GM18507 (cell line): ENCODE measurements at regions not wholly inside any gene's neighbourhood (a gene's known extent, or its start where the extent isn't known, plus 50 kb on each side); places are given as distances from the start of the nearest gene placed in this dataset.
"Not testable (repeated sequence)": the region's sequence is repeated elsewhere in the genome, so short reads cannot be mapped to it uniquely, and the experiment has no call there.

Experiments
- DNase-seq: peaks from one replicate; pipeline ENCODE4 v3.0.0; 2011; ENCODE audit warnings: low read depth; ENCODE audit not compliant: insufficient read length; ENCODE audit errors: extremely low spot score
- FAIRE-seq: peaks from 2 replicates; lab custom pipeline; 2011; peaks lifted over from hg19 to GRCh38; lab: Jason Lieb, UNC

DNA sequence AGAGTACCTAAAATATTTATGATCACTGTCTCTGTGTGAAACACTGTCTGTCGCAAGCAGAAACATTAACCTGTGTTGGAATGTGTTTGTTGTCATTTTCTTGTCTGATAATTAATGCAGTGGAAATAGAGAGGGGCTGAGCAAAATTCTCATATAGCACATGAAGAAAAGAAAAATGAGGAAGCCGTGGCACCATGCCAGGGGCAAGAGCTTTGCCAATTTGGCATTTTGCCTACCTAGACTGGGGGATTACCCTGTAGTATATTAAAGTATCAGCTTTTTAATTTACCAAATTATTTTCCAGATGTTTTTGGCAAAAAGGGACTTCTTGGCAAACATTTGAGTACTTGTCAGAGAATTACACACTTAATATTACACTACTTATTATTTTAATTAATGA lies 1326.6 kb upstream of the GOT2 start:
- DNase-seq (no peak), FAIRE-seq (no peak)

GRCh38 chr16:60059141-60059540 lies 1325.0 kb upstream of the GOT2 start:
- no peak for FAIRE-seq
- no peak for DNase-seq

DNA sequence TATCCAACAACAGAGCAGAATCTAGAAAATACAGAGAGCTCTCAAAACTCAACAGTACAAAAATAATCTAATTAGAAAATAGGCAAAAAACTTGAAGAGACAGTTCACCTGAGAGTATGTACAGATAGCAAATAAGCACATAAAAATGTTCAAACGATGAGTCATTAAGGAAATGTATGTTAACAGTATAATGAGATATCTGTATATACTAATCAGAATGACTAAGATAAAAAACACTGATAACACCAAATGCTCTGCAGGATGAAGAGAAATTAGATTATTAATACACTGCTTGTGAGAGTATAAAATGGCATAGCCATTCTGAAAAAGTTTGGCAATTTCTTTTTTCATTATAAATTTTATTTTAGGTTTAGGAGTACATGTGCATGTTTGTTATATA lies 1307.6 kb upstream of the GOT2 start:
- DNase-seq, result no peak
- FAIRE-seq, result no peak

- DNase-seq, result no peak
- FAIRE-seq, result no peak
Observed at GRCh38 chr16:60031740-60032139, 1297.6 kb upstream of the GOT2 start.

- FAIRE-seq (no peak), DNase-seq (no peak)
Observed at GRCh38 chr16:60027351-60027750, 1293.2 kb upstream of the GOT2 start.

GRCh38 chr16:60013076-60013475 lies 1279.0 kb upstream of the GOT2 start:
- FAIRE-seq (no peak), DNase-seq (no peak)

DNA sequence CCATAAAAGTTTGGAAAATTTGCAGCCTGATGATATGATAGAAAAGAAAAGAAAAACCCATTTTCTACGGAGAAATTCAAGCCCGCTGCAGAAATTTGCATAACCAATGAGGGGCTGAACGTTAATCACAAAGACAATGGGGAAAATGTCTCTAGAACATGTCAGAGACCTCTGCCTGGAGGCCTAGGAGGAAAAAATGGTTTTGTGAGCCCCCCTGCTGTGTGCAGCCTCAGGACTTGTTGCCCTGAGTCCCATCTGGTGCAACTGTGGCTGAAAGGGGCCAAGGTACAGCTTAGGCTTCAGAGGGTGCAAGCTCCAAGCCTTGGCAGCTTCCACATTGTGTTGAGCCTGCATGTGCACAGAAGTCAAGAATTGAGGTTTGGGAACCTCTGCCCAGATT lies 1267.4 kb upstream of the GOT2 start:
- DNase-seq (no peak), FAIRE-seq (no peak)

GRCh38 chr16:59997706-59998105 lies 1263.6 kb upstream of the GOT2 start:
- FAIRE-seq (no peak), DNase-seq (no peak)

DNA sequence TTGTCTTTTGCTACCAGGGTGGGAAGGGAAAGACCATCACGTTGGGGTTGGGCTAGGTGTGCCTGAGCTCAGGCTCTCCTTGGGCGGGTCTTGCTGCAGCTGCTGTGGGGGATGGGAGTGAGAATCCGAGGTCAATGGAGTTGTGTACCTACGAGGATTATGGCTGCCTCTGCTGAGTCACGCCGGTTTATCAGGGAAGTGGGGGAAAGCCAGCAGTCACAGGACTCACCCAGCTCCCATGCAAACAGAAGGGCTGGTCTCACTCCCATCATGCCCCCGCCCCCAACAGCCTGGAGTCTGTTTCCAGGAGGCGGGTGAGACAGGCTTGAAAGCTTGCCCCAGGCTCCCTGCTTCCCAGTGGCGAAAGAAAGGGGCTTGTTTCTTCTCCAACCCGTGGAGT lies 1259.0 kb upstream of the GOT2 start:
- FAIRE-seq, result no peak
- DNase-seq, result no peak

DNA sequence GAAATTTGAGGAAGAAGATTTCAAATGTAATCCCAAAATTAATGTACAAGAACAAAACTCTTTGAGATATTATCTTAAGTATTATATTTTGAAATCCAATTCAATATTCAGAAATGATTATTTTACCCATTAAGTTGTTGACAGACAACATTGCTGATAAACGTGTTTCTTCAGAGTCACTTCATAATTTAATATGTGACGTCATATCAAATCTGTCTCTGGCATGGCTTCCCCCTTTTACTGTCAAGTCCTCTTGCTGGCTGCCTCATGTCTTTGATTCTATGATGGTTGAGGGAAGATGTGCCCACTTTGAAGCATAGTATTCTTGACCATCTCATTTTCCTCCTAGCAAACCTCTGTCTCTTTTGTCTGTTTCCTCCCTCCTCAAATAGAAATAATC lies 1257.1 kb upstream of the GOT2 start:
- FAIRE-seq (no peak), DNase-seq (no peak)

- FAIRE-seq (no peak), DNase-seq (no peak)
Observed at GRCh38 chr16:59988591-59988990, 1254.5 kb upstream of the GOT2 start.

- no peak for FAIRE-seq
- DNase-seq, result no peak
Observed at GRCh38 chr16:59975953-59976352, 1241.8 kb upstream of the GOT2 start.

DNA sequence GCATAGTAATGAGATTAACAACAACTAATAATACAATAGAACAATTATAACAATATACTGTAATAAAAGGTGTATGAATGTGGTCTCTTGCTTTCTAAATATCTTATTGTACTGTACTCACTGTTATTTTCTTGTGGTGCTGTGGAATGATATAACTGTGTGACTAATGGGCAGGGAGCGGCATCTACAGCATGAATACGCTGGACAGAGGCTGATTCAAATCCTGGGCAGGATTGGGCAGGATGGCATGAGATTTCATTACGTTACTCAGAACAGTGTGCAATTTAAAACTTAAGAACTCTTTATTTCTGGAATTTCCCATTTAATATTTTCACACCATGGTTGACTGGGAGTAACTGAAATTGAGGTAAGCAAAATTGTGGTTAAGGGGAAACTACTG lies 1239.8 kb upstream of the GOT2 start:
- DNase-seq (no peak), FAIRE-seq (no peak)

- DNase-seq (no peak), FAIRE-seq (no peak)
Observed at GRCh38 chr16:59971264-59971663, 1237.1 kb upstream of the GOT2 start.

- DNase-seq (no peak), FAIRE-seq (no peak)
Observed at GRCh38 chr16:59964232-59964924, 1230.3 kb upstream of the GOT2 start.

- no peak for DNase-seq
- FAIRE-seq, result no peak
Observed at GRCh38 chr16:59959311-59959710, 1225.2 kb upstream of the GOT2 start.

GRCh38 chr16:59950431-59950830 lies 1216.3 kb upstream of the GOT2 start:
- DNase-seq (no peak), FAIRE-seq (no peak)

DNA sequence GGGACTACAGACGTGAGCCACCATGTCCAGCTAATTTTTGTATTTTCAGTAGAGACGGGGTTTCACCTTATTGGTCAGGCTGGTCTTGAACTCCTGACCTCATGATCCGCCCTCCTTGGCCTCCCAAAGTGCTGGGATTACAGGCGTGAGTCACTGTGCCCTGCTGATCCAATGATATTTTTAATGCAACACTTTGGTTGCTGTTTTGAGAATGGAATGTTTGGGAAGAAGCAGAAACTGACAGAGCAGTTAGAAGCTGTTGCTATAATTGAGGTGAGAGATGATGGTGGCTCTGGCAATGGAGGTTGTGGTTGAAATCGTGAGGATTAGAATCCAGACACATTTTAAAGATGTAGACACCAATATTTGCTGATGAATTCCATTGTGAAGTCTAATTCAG lies 1209.9 kb upstream of the GOT2 start:
- DNase-seq, FAIRE-seq: not testable (repeated sequence)

DNA sequence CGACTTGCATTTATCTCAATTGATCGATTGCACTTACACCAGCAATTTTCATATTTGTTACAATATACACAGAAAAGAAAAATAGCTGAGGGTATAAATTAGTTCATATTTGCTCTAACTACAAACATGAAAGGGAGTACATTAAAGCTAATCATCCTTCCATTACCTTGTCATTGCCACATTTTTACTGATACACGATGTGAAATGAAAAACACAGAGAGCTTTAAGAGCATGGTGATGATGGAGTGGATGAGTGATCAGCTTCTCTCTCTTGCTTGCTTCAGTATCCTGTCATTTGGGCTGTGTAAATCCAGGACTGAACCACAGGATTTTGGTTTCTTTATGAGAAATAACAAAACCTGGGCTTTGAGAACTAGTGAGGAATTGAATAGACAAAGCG lies 1207.5 kb upstream of the GOT2 start:
- no peak for FAIRE-seq
- DNase-seq, result no peak

GRCh38 chr16:59920054-59920453 lies 1185.9 kb upstream of the GOT2 start:
- FAIRE-seq, result no peak
- DNase-seq, result no peak

DNA sequence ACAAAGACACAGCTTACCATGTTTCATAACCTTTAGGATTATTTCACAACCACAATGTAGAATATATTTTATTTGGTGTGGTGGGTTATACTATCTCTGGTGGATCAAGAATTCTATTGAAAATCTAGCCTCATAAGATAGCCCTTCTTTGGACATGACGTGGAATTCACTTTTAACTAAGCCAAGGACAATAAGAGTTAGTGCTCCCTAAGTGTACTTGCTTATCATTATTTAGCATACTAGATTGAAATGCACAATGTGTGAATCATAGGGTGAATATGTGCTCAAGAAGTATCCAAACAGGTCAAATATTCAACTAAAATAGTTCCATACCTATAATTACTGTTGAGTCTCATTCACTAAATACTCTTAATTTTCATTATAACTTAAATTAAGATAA lies 1179.5 kb upstream of the GOT2 start:
- DNase-seq (no peak), FAIRE-seq (no peak)

DNA sequence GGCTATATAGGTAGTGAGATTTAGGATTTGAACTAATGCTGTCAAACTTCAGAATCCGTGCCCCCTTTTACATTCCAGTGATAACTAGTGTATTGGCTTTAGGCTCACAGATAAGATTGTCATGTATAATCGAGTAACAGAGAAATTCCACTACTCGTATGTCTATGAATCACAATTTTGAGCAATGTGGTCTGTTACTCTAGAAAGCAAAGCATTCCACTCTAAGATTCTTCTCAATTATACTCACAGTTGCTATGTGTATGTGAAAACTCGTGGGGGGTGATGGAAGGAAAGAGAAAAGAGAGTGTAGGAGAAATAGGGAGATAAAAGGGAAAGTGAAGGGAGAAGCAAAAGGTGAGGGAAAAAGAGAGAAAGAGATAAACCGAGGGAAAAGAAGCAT lies 1175.1 kb upstream of the GOT2 start:
- no peak for FAIRE-seq
- DNase-seq, result no peak
